H9 (cell line): ENCODE measurements at regions not wholly inside any gene's neighbourhood (a gene's known extent, or its start where the extent isn't known, plus 50 kb on each side); places are given as distances from the start of the nearest gene placed in this dataset.

Experiments used
- DNase-seq: peaks from one replicate; pipeline ENCODE4 v3.0.0-alpha.2; 2017
- H2AFZ ChIP-seq: one replicate; pipeline ENCODE4 v1.6.1; 2013; ENCODE audit warnings: mild to moderate bottlenecking, low read length, control low read depth, moderate library complexity
- H2AK5ac ChIP-seq: 2 replicates; pipeline ENCODE4 v1.6.1; 2013; ENCODE audit warnings: low read length, control low read depth, mixed read lengths; ENCODE audit not compliant: insufficient read length
- H2BK120ac ChIP-seq: one replicate; pipeline ENCODE4 v1.6.1; 2013; ENCODE audit warnings: low read depth, mild to moderate bottlenecking, low read length, control low read depth, inconsistent platforms; ENCODE audit not compliant: poor library complexity, severe bottlenecking
- H2BK12ac ChIP-seq: 2 replicates; pipeline ENCODE4 v1.6.1; 2013; ENCODE audit warnings: low read length, control low read depth, mixed read lengths, low read depth; ENCODE audit not compliant: insufficient read length
- H2BK15ac ChIP-seq: 2 replicates; pipeline ENCODE4 v1.6.1; 2013; ENCODE audit warnings: low read depth, low read length, control low read depth
- H2BK20ac ChIP-seq: one replicate; pipeline ENCODE4 v1.6.1; 2013; ENCODE audit warnings: low read depth, mild to moderate bottlenecking, low read length, control low read depth, inconsistent platforms; ENCODE audit not compliant: poor library complexity, severe bottlenecking
- H2BK5ac ChIP-seq: 2 replicates; pipeline ENCODE4 v1.6.1; 2013; ENCODE audit warnings: low read length, control low read depth, mixed read lengths; ENCODE audit not compliant: insufficient read length
- H3K14ac ChIP-seq: 2 replicates; pipeline ENCODE4 v1.6.1; 2013; ENCODE audit warnings: low read length, control low read depth; ENCODE audit not compliant: insufficient read depth
- H3K18ac ChIP-seq: 2 replicates; pipeline ENCODE4 v1.6.1; 2013; ENCODE audit warnings: low read depth, mild to moderate bottlenecking, mixed read lengths, low read length, control low read depth; ENCODE audit not compliant: insufficient read length
- H3K23ac ChIP-seq: 2 replicates; pipeline ENCODE4 v1.6.1; 2013; ENCODE audit warnings: low read length, control low read depth, mixed read lengths, low read depth; ENCODE audit not compliant: insufficient read length
- H3K23me2 ChIP-seq: 2 replicates; pipeline ENCODE4 v1.6.1; 2013; ENCODE audit warnings: low read depth, mild to moderate bottlenecking, mixed read lengths, low read length, control low read depth; ENCODE audit not compliant: insufficient read length, poor library complexity, severe bottlenecking
- H3K27ac ChIP-seq: 2 replicates; pipeline ENCODE4 v1.5.1; 2013; ENCODE audit warnings: low read length, control low read depth, mixed read lengths, low read depth; ENCODE audit not compliant: insufficient read length
- H3K27me3 ChIP-seq: 2 replicates; pipeline ENCODE4 v1.6.1; 2013; ENCODE audit warnings: low read length, control low read depth, inconsistent platforms; ENCODE audit not compliant: insufficient read depth
- H3K4ac ChIP-seq: 2 replicates; pipeline ENCODE4 v1.6.1; 2013; ENCODE audit warnings: low read depth, mild to moderate bottlenecking, control low read depth, inconsistent platforms, low read length, moderate library complexity
- H3K4me1 ChIP-seq: 2 replicates; pipeline ENCODE4 v1.6.1; 2013; ENCODE audit warnings: low read length, control low read depth, inconsistent platforms; ENCODE audit not compliant: insufficient read depth
- H3K4me2 ChIP-seq: 2 replicates; pipeline ENCODE4 v1.6.1; 2013; ENCODE audit warnings: low read length, control low read depth, mixed read lengths; ENCODE audit not compliant: insufficient read length, insufficient read depth
- H3K56ac ChIP-seq: 2 replicates; pipeline ENCODE4 v1.6.1; 2013; ENCODE audit warnings: low read depth, mild to moderate bottlenecking, mixed read lengths, low read length, control low read depth; ENCODE audit not compliant: insufficient read length
- H3K79me1 ChIP-seq: 2 replicates; pipeline ENCODE4 v1.6.1; 2013; ENCODE audit warnings: low read depth, mild to moderate bottlenecking, moderate library complexity, low read length, control low read depth, inconsistent platforms; ENCODE audit not compliant: insufficient read depth, poor library complexity, severe bottlenecking
- H3K79me2 ChIP-seq: 2 replicates; pipeline ENCODE4 v1.6.1; 2013; ENCODE audit warnings: low read length, control low read depth, inconsistent platforms; ENCODE audit not compliant: insufficient read depth
- H3K9ac ChIP-seq: 2 replicates; pipeline ENCODE4 v1.6.1; 2013; ENCODE audit warnings: low read length, control low read depth, mixed read lengths; ENCODE audit not compliant: insufficient read length; ENCODE audit errors: extremely low read depth
- H3K9me3 ChIP-seq: one replicate; pipeline ENCODE4 v1.6.1; 2013; ENCODE audit warnings: low read depth, low read length, inconsistent platforms; ENCODE audit not compliant: control insufficient read depth
- H3T11ph ChIP-seq: one replicate; pipeline ENCODE4 v1.6.1; 2013; ENCODE audit warnings: mild to moderate bottlenecking, low read length, control low read depth, inconsistent platforms
- H4K20me1 ChIP-seq: one replicate; pipeline ENCODE4 v1.6.1; 2013; ENCODE audit not compliant: control insufficient read depth, insufficient read length, insufficient read depth
- H4K5ac ChIP-seq: 2 replicates; pipeline ENCODE4 v1.6.1; 2013; ENCODE audit warnings: low read depth, mild to moderate bottlenecking, mixed read lengths, low read length, control low read depth; ENCODE audit not compliant: insufficient read length
- H4K8ac ChIP-seq: replicated peaks from 2 replicates; pipeline ENCODE4 v1.6.1; 2013; ENCODE audit warnings: low read length, control low read depth, mixed read lengths, low read depth; ENCODE audit not compliant: insufficient read length
- H4K91ac ChIP-seq: 2 replicates; pipeline ENCODE4 v1.6.1; 2013; ENCODE audit warnings: low read depth, mild to moderate bottlenecking, moderate library complexity, mixed read lengths, low read length, control low read depth; ENCODE audit not compliant: insufficient read length
- H3K27ac Mint-ChIP-seq, 3 experiments: 2 replicates in 2 of 3; 3 replicates in 1 of 3; pipeline ENCODE4 v1.8.0; 2020 to 2021; ENCODE audit warnings: mixed read lengths in 3 of 3, mild to moderate bottlenecking in 1 of 3, moderate library complexity in 1 of 3
- H3K27me3 Mint-ChIP-seq: 2 replicates; pipeline ENCODE4 v1.8.0; 2021; ENCODE audit warnings: low read depth, mild to moderate bottlenecking, moderate library complexity, mixed read lengths
- H3K36me3 Mint-ChIP-seq, 3 experiments: 2 replicates in 2 of 3; 3 replicates in 1 of 3; pipeline ENCODE4 v1.8.0; 2020 to 2021; ENCODE audit warnings: low read depth in 3 of 3, mixed read lengths in 3 of 3; ENCODE audit not compliant: insufficient read depth in 1 of 3
- H3K4me1 Mint-ChIP-seq, 2 experiments: 2 replicates each; pipeline ENCODE4 v1.8.0; 2020; ENCODE audit warnings: mixed read lengths in 2 of 2
- H3K4me3 Mint-ChIP-seq, 2 experiments: 2 replicates in 1 of 2; 3 replicates in 1 of 2; pipeline ENCODE4 v1.8.0; 2020 to 2021; ENCODE audit warnings: mild to moderate bottlenecking in 2 of 2, mixed read lengths in 2 of 2, moderate library complexity in 1 of 2
- H3K9me3 Mint-ChIP-seq, 2 experiments: 2 replicates in 1 of 2; 3 replicates in 1 of 2; pipeline ENCODE4 v1.8.0; 2020; ENCODE audit warnings: mild to moderate bottlenecking in 2 of 2, mixed read lengths in 2 of 2, moderate library complexity in 1 of 2
- CTCF ChIP-seq: fragments of 200-600 bp; sonication (generic); conservative IDR thresholded peaks from 3 replicates; pipeline ENCODE4 v1.8.0; 2021; ENCODE audit warnings: antibody characterized with exemption, mild to moderate bottlenecking
- WGBS: extraction: QIAGEN DNeasy Blood & Tissue Kit; methylation state at CpG from one replicate; pipeline ENCODE4 v1.1.7; 2013; ENCODE audit warnings: missing lambda C conversion rate, low lambda C conversion rate, mixed read lengths; ENCODE audit not compliant: insufficient read length; ENCODE audit errors: extremely low coverage; 5-methylcytosine and 5-hydroxymethylcytosine counted together

DNA sequence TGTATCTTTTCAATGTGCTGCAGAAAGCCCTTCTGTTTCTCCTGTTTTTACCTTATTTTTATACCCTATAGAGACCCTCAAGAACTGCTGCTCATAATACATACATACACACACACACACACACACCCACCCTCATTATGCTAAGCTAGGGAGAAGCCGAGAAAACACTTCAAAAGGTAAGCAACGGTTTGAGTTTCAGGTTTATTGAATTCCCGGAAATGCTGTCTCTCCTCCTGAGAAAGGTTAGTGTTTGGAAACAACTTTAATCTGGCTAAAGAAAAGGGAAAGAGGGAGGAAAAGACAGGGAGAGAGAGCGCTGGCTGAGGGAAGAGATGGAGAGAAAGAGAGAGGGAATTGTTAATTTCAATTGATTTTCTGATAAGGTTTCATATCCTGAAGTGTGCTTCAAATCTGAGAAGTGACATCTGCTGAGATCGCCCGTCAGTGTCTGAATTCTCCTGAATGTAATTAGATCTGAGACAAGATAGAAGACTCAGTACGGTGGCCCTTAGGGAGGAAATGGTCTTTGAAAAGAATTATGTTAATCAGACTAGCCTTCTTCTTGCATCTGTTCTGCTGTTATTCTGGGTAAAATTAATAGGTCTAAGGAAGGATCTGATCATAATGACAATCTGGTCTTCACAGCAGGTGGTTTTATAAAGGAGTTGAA, 169.1 kb downstream of the NXPE2 start:
- Histone ChIP-seq H3K14ac (no peak overlapping the region), H3K56ac (no peak overlapping the region), H2BK120ac (no peak overlapping the region), H4K8ac (no peak overlapping the region), H3K9ac (no peak overlapping the region), H4K5ac (no peak overlapping the region), H3K18ac (no peak overlapping the region), H4K91ac (no peak overlapping the region), H3K27me3 (no peaks in the 10 kb centered on the region), H3K79me1 (no peaks in the 10 kb centered on the region), H3T11ph (no peak overlapping the region), H2AK5ac (no peak overlapping the region), H4K20me1 (no peaks in the 10 kb centered on the region), H2BK5ac (no peak overlapping the region), H2BK12ac (no peak overlapping the region), H3K27ac (no peak overlapping the region), H3K9me3 (no peaks in the 10 kb centered on the region), H3K23ac (no peak overlapping the region), H3K23me2 (no peaks in the 10 kb centered on the region), H3K4me2 (peak overlapping the region; percentile 20), H2BK20ac (no peak overlapping the region), H3K4ac (no peak overlapping the region), H3K4me1 (no peaks in the 10 kb centered on the region), H2BK15ac (no peak overlapping the region), H3K79me2 (no peaks in the 10 kb centered on the region), H2AFZ (no peak overlapping the region)
- DNase-seq = no peak
- TF ChIP-seq CTCF = no peak
- no CpG with 5 or more reads among the region's 7 CpGs for WGBS
- peaks cover 32 to 44% of the 10 kb centered on the region in 2 experiments for H3K4me1 Mint-ChIP-seq
- peaks cover 15% of the 10 kb centered on the region for H3K27me3 Mint-ChIP-seq
- peaks cover 0 to 1% of the 10 kb centered on the region in 2 experiments; a peak in 1 of 5 replicates for H3K9me3 Mint-ChIP-seq
- peak overlapping the region in 2 of 3 experiments; percentile 4 to 56; a peak in 3 of 7 replicates for H3K27ac Mint-ChIP-seq
- peaks cover 0 to 4% (median 0%) of the 10 kb centered on the region in 3 experiments; a peak in 1 of 7 replicates for H3K36me3 Mint-ChIP-seq
- peak overlapping the region; percentile 6 to 16; a peak in 1 of 5 replicates for H3K4me3 Mint-ChIP-seq
